Lung (tissue), 11 donors: ENCODE measurements at regions not wholly inside any gene's neighbourhood (a gene's known extent, or its start where the extent isn't known, plus 50 kb on each side); places are given as distances from the start of the nearest gene placed in this dataset.

Experiments used
- ATAC-seq: fragments of 200-7000 bp; cut with Tn5 transposase; one replicate; pipeline ENCODE4 v1.9.1; 2020; ENCODE audit warnings: moderate number of reproducible peaks; ENCODE audit not compliant: insufficient read depth, low FRiP score
- DNase-seq, 3 donors: peaks; one replicate each; pipeline ENCODE4 v3.0.0-alpha.2; 2013 to 2017
- H3K27ac ChIP-seq, 2 donors: one replicate each; pipeline ENCODE4 v1.5.1; 2013; ENCODE audit warnings: mild to moderate bottlenecking in 2 of 2, moderate library complexity in 2 of 2, control low read depth in 1 of 2, inconsistent platforms in 1 of 2, low read depth in 1 of 2, low read length in 1 of 2
- H3K27me3 ChIP-seq, 3 donors: one replicate each; pipeline ENCODE4 v1.5.1; 2013; ENCODE audit warnings: low read length in 2 of 3; ENCODE audit not compliant: control insufficient read depth in 3 of 3, insufficient read depth in 3 of 3
- H3K36me3 ChIP-seq, 4 donors: one replicate each; pipeline ENCODE4 v1.5.1; 2013; ENCODE audit warnings: low read length in 4 of 4, mild to moderate bottlenecking in 1 of 4, moderate library complexity in 1 of 4; ENCODE audit not compliant: control insufficient read depth in 4 of 4, insufficient read depth in 4 of 4
- H3K4me1 ChIP-seq, 5 donors: one replicate each; pipeline ENCODE4 v1.5.1; 2013; ENCODE audit warnings: low read length in 5 of 5, mild to moderate bottlenecking in 2 of 5, moderate library complexity in 1 of 5; ENCODE audit not compliant: control insufficient read depth in 5 of 5, insufficient read depth in 5 of 5
- H3K4me3 ChIP-seq: one replicate; pipeline ENCODE4 v1.5.1; 2013; ENCODE audit warnings: mild to moderate bottlenecking, control low read depth, moderate library complexity
- H3K9ac ChIP-seq, 2 donors: one replicate each; pipeline ENCODE4 v1.5.1; 2013; ENCODE audit warnings: low read length in 2 of 2, control low read depth in 1 of 2; ENCODE audit not compliant: insufficient read depth in 1 of 2
- H3K9me3 ChIP-seq, 4 donors: one replicate each; pipeline ENCODE4 v1.5.1; 2013; ENCODE audit warnings: low read length in 3 of 4, mild to moderate bottlenecking in 1 of 4, moderate library complexity in 1 of 4; ENCODE audit not compliant: control insufficient read depth in 4 of 4, insufficient read depth in 3 of 4
- WGBS, 2 donors: extraction: QIAGEN DNeasy Blood & Tissue Kit; methylation state at CpG; one replicate each; pipeline ENCODE4 v1.1.7; 2013; 5-methylcytosine and 5-hydroxymethylcytosine counted together
- TF ChIP-seq, protein P1 (sequence below): IDR thresholded peaks from 2 replicates; pipeline ENCODE4 v1.5.1; 2012; ENCODE audit warnings: mild to moderate bottlenecking; ENCODE audit errors: control extremely low read depth, extremely low read depth
- donor health status: control.
- donor health status: control.
- donor health status: Bipolar disorder and iron deficiency.
- donor health status: healthy.
- donor health status: DM: yes; HTN: yes; CAD: no.

DNA sequence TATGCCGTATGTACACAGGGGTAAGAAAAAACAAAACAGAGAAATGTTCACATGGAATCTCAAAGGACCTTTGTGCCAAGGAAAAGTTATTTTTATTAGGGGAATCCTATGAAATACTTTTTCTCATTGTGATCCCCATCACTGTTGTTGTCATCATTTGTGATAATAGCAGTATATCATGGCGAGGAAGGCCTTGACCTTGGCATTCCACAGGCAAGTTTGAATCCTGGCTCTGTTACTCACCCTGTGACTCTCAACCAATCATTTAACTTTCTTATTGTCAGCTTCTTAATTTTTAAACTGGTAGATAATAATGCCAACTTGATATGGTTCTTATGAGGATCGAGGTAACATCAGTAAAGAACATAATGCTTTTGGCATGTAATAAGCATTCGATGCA, 142.2 kb upstream of the DDHD1 start:
- H3K4me3 ChIP-seq = no peak overlapping the region
- no peaks in the 10 kb centered on the region for H3K36me3 ChIP-seq
- no peaks in the 10 kb centered on the region for H3K9me3 ChIP-seq
- H3K27ac ChIP-seq = no peak overlapping the region
- TF ChIP-seq, protein P1, sequence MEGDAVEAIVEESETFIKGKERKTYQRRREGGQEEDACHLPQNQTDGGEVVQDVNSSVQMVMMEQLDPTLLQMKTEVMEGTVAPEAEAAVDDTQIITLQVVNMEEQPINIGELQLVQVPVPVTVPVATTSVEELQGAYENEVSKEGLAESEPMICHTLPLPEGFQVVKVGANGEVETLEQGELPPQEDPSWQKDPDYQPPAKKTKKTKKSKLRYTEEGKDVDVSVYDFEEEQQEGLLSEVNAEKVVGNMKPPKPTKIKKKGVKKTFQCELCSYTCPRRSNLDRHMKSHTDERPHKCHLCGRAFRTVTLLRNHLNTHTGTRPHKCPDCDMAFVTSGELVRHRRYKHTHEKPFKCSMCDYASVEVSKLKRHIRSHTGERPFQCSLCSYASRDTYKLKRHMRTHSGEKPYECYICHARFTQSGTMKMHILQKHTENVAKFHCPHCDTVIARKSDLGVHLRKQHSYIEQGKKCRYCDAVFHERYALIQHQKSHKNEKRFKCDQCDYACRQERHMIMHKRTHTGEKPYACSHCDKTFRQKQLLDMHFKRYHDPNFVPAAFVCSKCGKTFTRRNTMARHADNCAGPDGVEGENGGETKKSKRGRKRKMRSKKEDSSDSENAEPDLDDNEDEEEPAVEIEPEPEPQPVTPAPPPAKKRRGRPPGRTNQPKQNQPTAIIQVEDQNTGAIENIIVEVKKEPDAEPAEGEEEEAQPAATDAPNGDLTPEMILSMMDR = no peak
- no peak for DNase-seq
- WGBS, 2 donors = 90 to 92% methylated on average over 4 of the region's 4 CpGs
- no peaks in the 10 kb centered on the region for H3K27me3 ChIP-seq
- no peak overlapping the region for H3K9ac ChIP-seq
- no peaks in the 10 kb centered on the region for H3K4me1 ChIP-seq
- no peak for ATAC-seq

DNA sequence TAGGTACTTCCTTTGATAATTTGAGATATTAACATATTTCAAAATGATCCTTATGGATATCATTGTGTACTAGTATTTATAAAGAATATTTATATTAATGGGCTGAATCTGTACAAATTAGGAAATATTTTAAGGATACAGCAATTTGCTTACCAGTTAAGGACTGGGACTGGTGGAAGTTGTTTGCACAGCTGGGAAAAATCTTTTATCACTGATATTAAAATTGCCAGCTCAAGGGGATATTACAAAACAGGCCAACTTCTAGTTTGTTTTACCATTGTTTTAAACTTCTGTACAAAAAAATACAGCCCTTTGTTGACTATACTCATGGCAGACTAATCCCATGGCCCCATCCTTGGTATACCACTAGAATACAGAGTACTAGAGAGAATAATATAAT, 133.2 kb upstream of the DDHD1 start:
- peak in 2 of 3 donors; percentile 70 to 74 for DNase-seq
- H3K9me3 ChIP-seq = peaks cover 0 to 7% (median 1%) of the 10 kb centered on the region in 4 donors
- no peak overlapping the region for H3K9ac ChIP-seq
- TF ChIP-seq, protein P1 = no peak
- H3K4me3 ChIP-seq = no peak overlapping the region
- no peaks in the 10 kb centered on the region for H3K4me1 ChIP-seq
- H3K36me3 ChIP-seq = no peaks in the 10 kb centered on the region
- H3K27me3 ChIP-seq = no peaks in the 10 kb centered on the region
- no peak for ATAC-seq
- no peak overlapping the region for H3K27ac ChIP-seq

GRCh38 chr14:53285821-53286220, 132.7 kb upstream of the DDHD1 start:
- no peaks in the 10 kb centered on the region for H3K27me3 ChIP-seq
- ATAC-seq = no peak
- peaks cover 0 to 9% (median 2%) of the 10 kb centered on the region in 4 donors for H3K9me3 ChIP-seq
- no peak overlapping the region for H3K9ac ChIP-seq
- H3K36me3 ChIP-seq = no peaks in the 10 kb centered on the region
- no peak overlapping the region for H3K4me3 ChIP-seq
- TF ChIP-seq, protein P1 = no peak
- 74 to 78% methylated on average over 4 of the region's 4 CpGs for WGBS, 2 donors
- H3K27ac ChIP-seq = no peak overlapping the region
- H3K4me1 ChIP-seq = no peaks in the 10 kb centered on the region
- peak in 2 of 3 donors; percentile 35 to 46 for DNase-seq

DNA sequence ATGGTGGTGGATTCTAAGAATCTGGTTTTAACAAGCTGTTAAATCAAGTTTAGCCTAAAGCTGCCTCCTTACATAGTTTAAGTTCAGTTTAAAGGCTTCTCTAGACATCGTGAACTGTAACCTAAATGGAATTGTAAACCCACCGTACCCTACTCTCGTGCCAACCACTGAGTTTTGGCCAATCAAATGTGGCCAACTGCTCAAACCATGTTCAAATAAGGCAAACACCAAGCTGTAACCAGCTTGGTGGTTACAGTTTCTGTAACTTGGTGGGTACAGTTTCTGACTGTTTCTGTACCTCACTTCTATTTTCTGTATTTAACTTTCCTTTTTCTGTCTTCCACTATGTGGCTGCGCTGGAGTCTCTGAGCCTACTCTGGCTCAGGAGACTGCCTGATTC, 131.9 kb upstream of the DDHD1 start:
- no peaks in the 10 kb centered on the region for H3K36me3 ChIP-seq
- TF ChIP-seq, protein P1 = no peak
- H3K9me3 ChIP-seq = peaks cover 0 to 11% (median 5%) of the 10 kb centered on the region in 4 donors
- H3K27me3 ChIP-seq = no peaks in the 10 kb centered on the region
- H3K27ac ChIP-seq = no peak overlapping the region
- H3K4me1 ChIP-seq = no peaks in the 10 kb centered on the region
- no peak overlapping the region for H3K4me3 ChIP-seq
- no peak for ATAC-seq
- 93 to 98% methylated on average over 4 of the region's 4 CpGs for WGBS, 2 donors
- DNase-seq = no peak
- H3K9ac ChIP-seq = no peak overlapping the region
